Neural progenitor cell (in vitro differentiated cells): ENCODE measurements at regions not wholly inside any gene's neighbourhood (a gene's known extent, or its start where the extent isn't known, plus 50 kb on each side); places are given as distances from the start of the nearest gene placed in this dataset.
A peak's percentile ranks its signal among the peaks of the same experiment; 100 is the strongest.

Experiments used
- DNase-seq: peaks from one replicate; pipeline ENCODE4 v3.0.0-alpha.2; 2016; ENCODE audit warnings: low spot score
- H2AFZ ChIP-seq: fragments of 200-600 bp; sonication (generic); replicated peaks from 2 replicates; pipeline ENCODE4 v1.6.1; 2016; ENCODE audit warnings: antibody characterized with exemption
- H3F3A ChIP-seq: fragments of 200-600 bp; sonication (generic); 2 replicates; pipeline ENCODE4 v1.6.1; 2016; ENCODE audit warnings: antibody characterized with exemption, low read depth
- H3K27ac ChIP-seq: fragments of 200-600 bp; sonication (generic); 2 replicates; pipeline ENCODE4 v1.5.1; 2016; ENCODE audit warnings: mild to moderate bottlenecking
- H3K27me3 ChIP-seq: fragments of 200-600 bp; sonication (generic); 2 replicates; pipeline ENCODE4 v1.6.1; 2016; ENCODE audit warnings: mild to moderate bottlenecking, moderate library complexity
- H3K36me3 ChIP-seq: fragments of 200-600 bp; sonication (generic); 2 replicates; pipeline ENCODE4 v1.5.1; 2016
- H3K4me1 ChIP-seq: fragments of 200-600 bp; sonication (generic); 2 replicates; pipeline ENCODE4 v1.6.1; 2016; ENCODE audit warnings: mixed run types
- H3K4me2 ChIP-seq: fragments of 200-600 bp; sonication (generic); 2 replicates; pipeline ENCODE4 v1.6.1; 2016
- H3K4me3 ChIP-seq: fragments of 200-600 bp; sonication (generic); 2 replicates; pipeline ENCODE4 v1.5.1; 2016
- H3K79me2 ChIP-seq: fragments of 200-600 bp; sonication (generic); 2 replicates; pipeline ENCODE4 v1.6.1; 2016; ENCODE audit warnings: low read depth
- H3K9ac ChIP-seq: fragments of 200-600 bp; sonication (generic); 2 replicates; pipeline ENCODE4 v1.6.1; 2016
- H3K9me3 ChIP-seq: fragments of 200-600 bp; sonication (generic); 2 replicates; pipeline ENCODE4 v1.5.1; 2016; ENCODE audit warnings: low read depth
- H4K20me1 ChIP-seq: fragments of 200-600 bp; sonication (generic); 2 replicates; pipeline ENCODE4 v1.6.1; 2016; ENCODE audit warnings: low read depth
- H3K27ac Mint-ChIP-seq: 3 replicates; pipeline ENCODE4 v1.8.0; 2021; ENCODE audit warnings: mixed read lengths
- H3K27me3 Mint-ChIP-seq: 2 replicates; pipeline ENCODE4 v1.8.0; 2022; ENCODE audit warnings: low read depth, mild to moderate bottlenecking, inconsistent platforms, moderate library complexity, mixed read lengths; ENCODE audit not compliant: insufficient read depth
- H3K36me3 Mint-ChIP-seq: 3 replicates; pipeline ENCODE4 v1.8.0; 2021; ENCODE audit warnings: mixed read lengths
- H3K4me1 Mint-ChIP-seq: 3 replicates; pipeline ENCODE4 v1.8.0; 2021; ENCODE audit warnings: mixed read lengths
- H3K4me3 Mint-ChIP-seq: 3 replicates; pipeline ENCODE4 v1.8.0; 2021; ENCODE audit warnings: mild to moderate bottlenecking, moderate library complexity, mixed read lengths
- H3K9me3 Mint-ChIP-seq: 3 replicates; pipeline ENCODE4 v1.8.0; 2020; ENCODE audit warnings: mixed read lengths
- EZH2 ChIP-seq: fragments of 200-600 bp; sonication (generic); IDR thresholded peaks from 2 replicates; pipeline ENCODE4 v1.6.1; 2017; ENCODE audit warnings: antibody characterized with exemption, mild to moderate bottlenecking, moderate library complexity
- EZH2phosphoT487 ChIP-seq: fragments of 200-600 bp; sonication (generic); IDR thresholded peaks from 2 replicates; pipeline ENCODE4 v1.6.1; 2017; ENCODE audit warnings: antibody characterized with exemption
- TF ChIP-seq, protein P1 (sequence below): fragments of 200-600 bp; sonication (generic); IDR thresholded peaks from 2 replicates; pipeline ENCODE4 v1.5.1; 2017; ENCODE audit warnings: antibody characterized with exemption, mild to moderate bottlenecking

GRCh38 chr6:130282234-130282995 lies 59.7 kb upstream of the SAMD3 start:
- H3K4me2 ChIP-seq, result no peak overlapping the region
- H3K36me3 ChIP-seq, result no peaks in the 10 kb centered on the region
- H3K4me1 ChIP-seq, result no peaks in the 10 kb centered on the region
- H3K9me3 Mint-ChIP-seq, result no peaks in the 10 kb centered on the region
- H2AFZ ChIP-seq, result peak overlapping the region; percentile 47
- no peak for TF ChIP-seq EZH2
- TF ChIP-seq, protein P1, sequence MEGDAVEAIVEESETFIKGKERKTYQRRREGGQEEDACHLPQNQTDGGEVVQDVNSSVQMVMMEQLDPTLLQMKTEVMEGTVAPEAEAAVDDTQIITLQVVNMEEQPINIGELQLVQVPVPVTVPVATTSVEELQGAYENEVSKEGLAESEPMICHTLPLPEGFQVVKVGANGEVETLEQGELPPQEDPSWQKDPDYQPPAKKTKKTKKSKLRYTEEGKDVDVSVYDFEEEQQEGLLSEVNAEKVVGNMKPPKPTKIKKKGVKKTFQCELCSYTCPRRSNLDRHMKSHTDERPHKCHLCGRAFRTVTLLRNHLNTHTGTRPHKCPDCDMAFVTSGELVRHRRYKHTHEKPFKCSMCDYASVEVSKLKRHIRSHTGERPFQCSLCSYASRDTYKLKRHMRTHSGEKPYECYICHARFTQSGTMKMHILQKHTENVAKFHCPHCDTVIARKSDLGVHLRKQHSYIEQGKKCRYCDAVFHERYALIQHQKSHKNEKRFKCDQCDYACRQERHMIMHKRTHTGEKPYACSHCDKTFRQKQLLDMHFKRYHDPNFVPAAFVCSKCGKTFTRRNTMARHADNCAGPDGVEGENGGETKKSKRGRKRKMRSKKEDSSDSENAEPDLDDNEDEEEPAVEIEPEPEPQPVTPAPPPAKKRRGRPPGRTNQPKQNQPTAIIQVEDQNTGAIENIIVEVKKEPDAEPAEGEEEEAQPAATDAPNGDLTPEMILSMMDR, result peak; percentile 59
- H4K20me1 ChIP-seq, result no peaks in the 10 kb centered on the region
- no peak overlapping the region for H3K4me3 ChIP-seq
- no peak overlapping the region for H3K9ac ChIP-seq
- no peaks in the 10 kb centered on the region for H3F3A ChIP-seq
- no peaks in the 10 kb centered on the region for H3K4me1 Mint-ChIP-seq
- no peak overlapping the region for H3K4me3 Mint-ChIP-seq
- H3K27me3 ChIP-seq, result no peaks in the 10 kb centered on the region
- no peaks in the 10 kb centered on the region for H3K79me2 ChIP-seq
- no peak overlapping the region for H3K27ac ChIP-seq
- DNase-seq, result peak; percentile 49
- no peaks in the 10 kb centered on the region for H3K36me3 Mint-ChIP-seq
- H3K9me3 ChIP-seq, result no peaks in the 10 kb centered on the region
- peaks cover 2% of the 10 kb centered on the region for H3K27me3 Mint-ChIP-seq
- no peak overlapping the region for H3K27ac Mint-ChIP-seq

DNA sequence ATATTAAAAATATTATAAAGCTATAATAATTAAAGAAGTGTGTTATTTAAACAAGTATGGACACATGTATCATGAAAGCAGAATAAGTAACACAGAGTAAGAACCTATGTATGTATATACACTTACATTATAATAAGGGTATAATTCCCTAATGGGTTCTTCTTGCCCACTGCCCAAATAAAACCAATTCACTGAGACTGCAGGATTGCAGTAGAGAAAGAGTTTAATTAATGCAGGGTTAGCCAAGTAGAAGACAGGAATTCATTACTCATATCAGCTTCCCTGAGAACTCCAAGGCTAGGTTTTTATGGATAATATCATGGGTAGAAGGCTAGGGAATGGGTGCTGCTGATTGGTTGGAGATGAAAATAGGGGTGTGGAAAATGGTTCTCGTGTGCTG lies 53.8 kb upstream of the SAMD3 start:
- Histone ChIP-seq H3K9ac (no peak overlapping the region), H3K9me3 (peaks cover 4% of the 10 kb centered on the region), H3K4me1 (no peaks in the 10 kb centered on the region), H3F3A (no peaks in the 10 kb centered on the region), H3K27me3 (no peaks in the 10 kb centered on the region), H3K79me2 (no peaks in the 10 kb centered on the region), H4K20me1 (no peaks in the 10 kb centered on the region), H3K27ac (no peak overlapping the region), H3K4me3 (no peak overlapping the region), H3K36me3 (peaks cover 3% of the 10 kb centered on the region), H2AFZ (no peak overlapping the region), H3K4me2 (no peak overlapping the region)
- H3K27me3 Mint-ChIP-seq, result no peaks in the 10 kb centered on the region
- no peaks in the 10 kb centered on the region for H3K36me3 Mint-ChIP-seq
- no peak for DNase-seq
- no peak overlapping the region for H3K4me3 Mint-ChIP-seq
- no peak overlapping the region for H3K27ac Mint-ChIP-seq
- H3K4me1 Mint-ChIP-seq, result no peaks in the 10 kb centered on the region
- TF ChIP-seq, protein P1, result no peak
- TF ChIP-seq EZH2phosphoT487, result no peak
- TF ChIP-seq EZH2, result no peak
- H3K9me3 Mint-ChIP-seq, result peaks cover 20% of the 10 kb centered on the region

GRCh38 chr6:130274007-130274406 lies 51.3 kb upstream of the SAMD3 start:
- Histone ChIP-seq H3K4me2 (no peak overlapping the region), H3K36me3 (peaks cover 3% of the 10 kb centered on the region), H2AFZ (no peak overlapping the region), H3K4me1 (no peaks in the 10 kb centered on the region), H3K27me3 (no peaks in the 10 kb centered on the region), H3F3A (no peaks in the 10 kb centered on the region), H3K79me2 (no peaks in the 10 kb centered on the region), H3K4me3 (no peak overlapping the region), H4K20me1 (no peaks in the 10 kb centered on the region), H3K9ac (no peak overlapping the region), H3K27ac (no peak overlapping the region), H3K9me3 (peaks cover 4% of the 10 kb centered on the region)
- no peaks in the 10 kb centered on the region for H3K4me1 Mint-ChIP-seq
- no peaks in the 10 kb centered on the region for H3K36me3 Mint-ChIP-seq
- H3K27me3 Mint-ChIP-seq, result no peaks in the 10 kb centered on the region
- no peak for DNase-seq
- no peak overlapping the region for H3K27ac Mint-ChIP-seq
- H3K4me3 Mint-ChIP-seq, result no peak overlapping the region
- TF ChIP-seq, protein P1, result no peak
- TF ChIP-seq EZH2phosphoT487 (no peak), EZH2 (no peak)
- H3K9me3 Mint-ChIP-seq, result peaks cover 20% of the 10 kb centered on the region
